Esophagus squamous epithelium (tissue), 4 donors: ENCODE measurements at regions not wholly inside any gene's neighbourhood (a gene's known extent, or its start where the extent isn't known, plus 50 kb on each side); places are given as distances from the start of the nearest gene placed in this dataset.

Source experiments
- POLR2A ChIP-seq, 4 donors: fragments of 450-650 bp; IDR thresholded peaks; one replicate each; pipeline ENCODE4 v1.6.1; 2017; ENCODE audit warnings: antibody characterized with exemption in 4 of 4, mild to moderate bottlenecking in 4 of 4, moderate library complexity in 3 of 4
- TF ChIP-seq, protein P1 (sequence below), 6 experiments: fragments of 450-650 bp in 4 of 6; fragments of 200-600 bp in 2 of 6; sonication (generic) in 2 of 6; IDR thresholded peaks; one replicate each; pipeline ENCODE4 v1.5.1; 2016 to 2019; ENCODE audit warnings: antibody characterized with exemption in 6 of 6, mild to moderate bottlenecking in 4 of 6, moderate library complexity in 4 of 6

DNA sequence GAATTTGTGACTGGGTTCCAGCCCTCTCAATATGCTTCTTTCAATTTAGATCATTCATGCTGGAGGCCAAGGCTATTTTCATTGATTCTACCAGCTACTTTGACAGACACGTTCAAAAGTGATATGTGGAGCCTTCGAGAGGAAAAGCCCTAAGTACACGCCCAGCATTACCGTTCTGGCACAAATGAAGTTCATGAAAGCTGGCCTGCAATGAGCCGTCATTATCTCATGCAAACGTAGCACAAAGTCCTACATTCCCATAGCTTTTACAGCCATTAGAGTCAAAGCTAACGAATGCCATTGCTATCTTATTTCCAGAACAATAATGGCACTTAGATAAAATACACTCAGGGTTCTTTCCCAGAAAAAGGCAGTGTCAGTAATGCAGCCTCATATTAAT lies 1237.6 kb downstream of the EFNB2 start:
- TF ChIP-seq, protein P1, sequence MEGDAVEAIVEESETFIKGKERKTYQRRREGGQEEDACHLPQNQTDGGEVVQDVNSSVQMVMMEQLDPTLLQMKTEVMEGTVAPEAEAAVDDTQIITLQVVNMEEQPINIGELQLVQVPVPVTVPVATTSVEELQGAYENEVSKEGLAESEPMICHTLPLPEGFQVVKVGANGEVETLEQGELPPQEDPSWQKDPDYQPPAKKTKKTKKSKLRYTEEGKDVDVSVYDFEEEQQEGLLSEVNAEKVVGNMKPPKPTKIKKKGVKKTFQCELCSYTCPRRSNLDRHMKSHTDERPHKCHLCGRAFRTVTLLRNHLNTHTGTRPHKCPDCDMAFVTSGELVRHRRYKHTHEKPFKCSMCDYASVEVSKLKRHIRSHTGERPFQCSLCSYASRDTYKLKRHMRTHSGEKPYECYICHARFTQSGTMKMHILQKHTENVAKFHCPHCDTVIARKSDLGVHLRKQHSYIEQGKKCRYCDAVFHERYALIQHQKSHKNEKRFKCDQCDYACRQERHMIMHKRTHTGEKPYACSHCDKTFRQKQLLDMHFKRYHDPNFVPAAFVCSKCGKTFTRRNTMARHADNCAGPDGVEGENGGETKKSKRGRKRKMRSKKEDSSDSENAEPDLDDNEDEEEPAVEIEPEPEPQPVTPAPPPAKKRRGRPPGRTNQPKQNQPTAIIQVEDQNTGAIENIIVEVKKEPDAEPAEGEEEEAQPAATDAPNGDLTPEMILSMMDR (IDR thresholded peaks at IDR 0.05), result no peak
- TF ChIP-seq POLR2A (IDR thresholded peaks at IDR 0.05), result no peak
